ENCODE measurements at regions not wholly inside any gene's neighbourhood (a gene's known extent, or its start where the extent isn't known, plus 50 kb on each side); places are given as distances from the start of the nearest gene placed in this dataset.

- Histone ChIP-seq H3K27ac (peak overlapping the region; percentile 40), H3K4me1 (ENCODE audit: insufficient read depth) (no peaks in the 10 kb centered on the region), H3F3A (ENCODE audit: insufficient read depth) (0 out of 2 replicates have a peak, but pooled peaks cover 6% of the 10 kb centered on the region), H3K9me3 (ENCODE audit: low read depth) (no peaks in the 10 kb centered on the region), H3K4me2 (ENCODE audit: unreplicated experiment) (no peak overlapping the region), H3K36me3 (ENCODE audit: low read depth) (no peaks in the 10 kb centered on the region), H2AFZ (no peak overlapping the region), H3K9me2 (ENCODE audit: insufficient read depth) (no peaks in the 10 kb centered on the region), H3K9ac (no peak overlapping the region), H3K4me3 (no peak overlapping the region), H3K27me3 (replicated peaks; ENCODE audit: insufficient read depth) (no peaks in the 10 kb centered on the region), H3K79me2 (ENCODE audit: insufficient read depth) (no peaks in the 10 kb centered on the region), H4K20me1 (ENCODE audit: insufficient read depth) (no peaks in the 10 kb centered on the region)
- peak; percentile 82 for DNase-seq
- WGBS, 2 experiments (ENCODE audit: low coverage in 1 of 2, low lambda C conversion rate in 2 of 2, missing lambda C conversion rate in 2 of 2) = 3 to 4% methylated on average over 10 of the region's 10 CpGs
- in situ Hi-C loops (cut with MboI) = no loop called here
- TF ChIP-seq EZH2phosphoT487 (IDR thresholded peaks at IDR 0.05; ENCODE audit: insufficient read depth, low read depth) (no peak), EZH2 (IDR thresholded peaks at IDR 0.05; ENCODE audit: insufficient read depth, poor library complexity, severe bottlenecking) (no peak)
Measured at GRCh38 chr7:69342154-69342884, 256.0 kb upstream of the AUTS2 start.

GRCh38 chr7:69349291-69349690 lies 249.0 kb upstream of the AUTS2 start:
- in situ Hi-C loops (cut with MboI) = no loop called here
- TF ChIP-seq EZH2phosphoT487 (IDR thresholded peaks at IDR 0.05; ENCODE audit: insufficient read depth, low read depth) = no peak
- TF ChIP-seq EZH2 (IDR thresholded peaks at IDR 0.05; ENCODE audit: insufficient read depth, poor library complexity, severe bottlenecking) = no peak
- Histone ChIP-seq H3K4me3 (no peak overlapping the region), H2AFZ (no peak overlapping the region), H4K20me1 (ENCODE audit: insufficient read depth) (no peaks in the 10 kb centered on the region), H3K27me3 (replicated peaks; ENCODE audit: insufficient read depth) (no peaks in the 10 kb centered on the region), H3K9me2 (ENCODE audit: insufficient read depth) (no peaks in the 10 kb centered on the region), H3K4me1 (ENCODE audit: insufficient read depth) (no peaks in the 10 kb centered on the region), H3K9ac (no peak overlapping the region), H3K9me3 (ENCODE audit: low read depth) (no peaks in the 10 kb centered on the region), H3K79me2 (ENCODE audit: insufficient read depth) (no peaks in the 10 kb centered on the region), H3K36me3 (ENCODE audit: low read depth) (no peaks in the 10 kb centered on the region), H3K27ac (no peak overlapping the region), H3F3A (ENCODE audit: insufficient read depth) (no peaks in the 10 kb centered on the region), H3K4me2 (ENCODE audit: unreplicated experiment) (no peak overlapping the region)
- DNase-seq = no peak
- WGBS, 2 experiments (ENCODE audit: low coverage in 1 of 2, low lambda C conversion rate in 2 of 2, missing lambda C conversion rate in 2 of 2) = 14 to 17% methylated on average over 3 of the region's 3 CpGs

- Histone ChIP-seq H3K9me3 (ENCODE audit: low read depth) (no peaks in the 10 kb centered on the region), H3K9me2 (ENCODE audit: insufficient read depth) (no peaks in the 10 kb centered on the region), H3K4me1 (ENCODE audit: insufficient read depth) (no peaks in the 10 kb centered on the region), H3K4me2 (ENCODE audit: unreplicated experiment) (no peak overlapping the region), H4K20me1 (ENCODE audit: insufficient read depth) (no peaks in the 10 kb centered on the region), H3K9ac (no peak overlapping the region), H2AFZ (no peak overlapping the region), H3K27me3 (replicated peaks; ENCODE audit: insufficient read depth) (no peaks in the 10 kb centered on the region), H3F3A (ENCODE audit: insufficient read depth) (peaks cover 3% of the 10 kb centered on the region; the same call in 1 of the 2 replicates), H3K36me3 (ENCODE audit: low read depth) (no peaks in the 10 kb centered on the region), H3K27ac (no peak overlapping the region), H3K79me2 (ENCODE audit: insufficient read depth) (no peaks in the 10 kb centered on the region), H3K4me3 (no peak overlapping the region)
- TF ChIP-seq EZH2phosphoT487 (IDR thresholded peaks at IDR 0.05; ENCODE audit: insufficient read depth, low read depth) = no peak
- TF ChIP-seq EZH2 (IDR thresholded peaks at IDR 0.05; ENCODE audit: insufficient read depth, poor library complexity, severe bottlenecking) = no peak
- no peak for DNase-seq
- in situ Hi-C loops (cut with MboI) = no loop called here
- WGBS, 2 experiments (ENCODE audit: low coverage in 1 of 2, low lambda C conversion rate in 2 of 2, missing lambda C conversion rate in 2 of 2) = 1 to 6% methylated on average over 3 of the region's 3 CpGs
Measured at GRCh38 chr7:69358163-69358821, 240.0 kb upstream of the AUTS2 start.

GRCh38 chr7:69359003-69359700 lies 239.1 kb upstream of the AUTS2 start:
- Histone ChIP-seq H3F3A (ENCODE audit: insufficient read depth) (peaks cover 3% of the 10 kb centered on the region; the same call in 1 of the 2 replicates), H3K4me1 (ENCODE audit: insufficient read depth) (no peaks in the 10 kb centered on the region), H3K79me2 (ENCODE audit: insufficient read depth) (no peaks in the 10 kb centered on the region), H3K27me3 (replicated peaks; ENCODE audit: insufficient read depth) (no peaks in the 10 kb centered on the region), H3K36me3 (ENCODE audit: low read depth) (no peaks in the 10 kb centered on the region), H3K9me3 (ENCODE audit: low read depth) (no peaks in the 10 kb centered on the region), H3K4me2 (ENCODE audit: unreplicated experiment) (peak overlapping the region; percentile 12), H3K9me2 (ENCODE audit: insufficient read depth) (no peaks in the 10 kb centered on the region), H2AFZ (no peak overlapping the region), H3K27ac (no peak overlapping the region), H3K9ac (no peak overlapping the region), H3K4me3 (no peak overlapping the region), H4K20me1 (ENCODE audit: insufficient read depth) (no peaks in the 10 kb centered on the region)
- in situ Hi-C loops (cut with MboI) = no loop called here
- TF ChIP-seq EZH2phosphoT487 (IDR thresholded peaks at IDR 0.05; ENCODE audit: insufficient read depth, low read depth) = no peak
- no peak for TF ChIP-seq EZH2 (IDR thresholded peaks at IDR 0.05; ENCODE audit: insufficient read depth, poor library complexity, severe bottlenecking)
- 30 to 31% methylated on average over 4 of the region's 4 CpGs for WGBS, 2 experiments (ENCODE audit: low coverage in 1 of 2, low lambda C conversion rate in 2 of 2, missing lambda C conversion rate in 2 of 2)
- peak; percentile 49 for DNase-seq

Measured in GM23248 (cell line).